Hematopoietic multipotent progenitor cell treated with erythropoietin and hydrocortisone succinate and interleukin-3 and kit ligand, for 8 days (in vitro differentiated cells): ENCODE measurements at regions not wholly inside any gene's neighbourhood (a gene's known extent, or its start where the extent isn't known, plus 50 kb on each side); places are given as distances from the start of the nearest gene placed in this dataset.
"Not testable (repeated sequence)": the region's sequence is repeated elsewhere in the genome, so short reads cannot be mapped to it uniquely, and the experiment has no call there.

Experiments used
- DNase-seq: peaks from one replicate; pipeline ENCODE4 v3.0.0-alpha.2; 2015

- DNase-seq, result no peak
Measured at GRCh38 chr2:83956991-83957390, 502.1 kb downstream of the SUCLG1 start.

DNA sequence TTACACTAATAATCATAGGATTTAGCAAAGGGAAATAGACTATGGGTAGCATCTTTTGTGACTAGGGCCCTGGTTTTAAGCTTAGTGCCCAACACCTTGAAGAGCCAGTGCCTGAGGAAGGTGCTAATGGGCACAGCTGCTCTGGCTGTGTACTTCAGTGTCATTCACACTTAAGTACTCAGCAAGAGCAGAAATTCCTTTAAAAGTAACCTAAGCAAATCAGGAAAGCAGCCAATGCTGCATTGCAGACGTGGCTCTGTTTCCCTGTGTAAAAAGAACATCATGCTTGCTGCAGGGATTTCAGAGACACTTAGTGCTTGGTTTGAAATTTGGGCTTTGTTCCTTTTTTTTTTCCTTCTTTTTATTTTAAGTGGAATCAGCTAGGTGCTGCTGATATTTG lies 505.4 kb downstream of the SUCLG1 start:
- DNase-seq, result no peak

GRCh38 chr2:83951378-83951947 lies 507.6 kb downstream of the SUCLG1 start:
- peak; percentile 27 for DNase-seq

- DNase-seq, result no peak
Measured at GRCh38 chr2:83949361-83949760, 509.7 kb downstream of the SUCLG1 start.

GRCh38 chr2:83944191-83944590 lies 514.9 kb downstream of the SUCLG1 start:
- DNase-seq, result no peak

DNA sequence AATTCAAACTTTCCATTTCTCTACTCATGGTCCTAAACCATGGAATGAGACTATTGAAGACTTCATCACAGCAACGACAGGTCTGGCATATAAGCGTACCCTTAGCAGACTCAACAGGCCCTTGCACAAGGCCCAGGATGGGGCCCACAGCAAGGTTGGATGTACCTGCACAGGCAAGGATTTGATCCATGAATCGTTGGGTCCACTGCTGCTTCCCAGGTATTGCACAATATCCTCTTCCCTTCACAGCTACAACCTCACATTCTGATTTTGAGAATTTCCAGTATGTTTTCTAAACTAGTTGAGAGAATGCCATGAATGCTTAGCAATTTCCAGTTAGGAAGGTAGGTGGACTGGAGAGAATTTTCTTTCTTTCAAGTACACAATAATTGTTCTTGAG lies 515.8 kb downstream of the SUCLG1 start:
- no peak for DNase-seq

DNA sequence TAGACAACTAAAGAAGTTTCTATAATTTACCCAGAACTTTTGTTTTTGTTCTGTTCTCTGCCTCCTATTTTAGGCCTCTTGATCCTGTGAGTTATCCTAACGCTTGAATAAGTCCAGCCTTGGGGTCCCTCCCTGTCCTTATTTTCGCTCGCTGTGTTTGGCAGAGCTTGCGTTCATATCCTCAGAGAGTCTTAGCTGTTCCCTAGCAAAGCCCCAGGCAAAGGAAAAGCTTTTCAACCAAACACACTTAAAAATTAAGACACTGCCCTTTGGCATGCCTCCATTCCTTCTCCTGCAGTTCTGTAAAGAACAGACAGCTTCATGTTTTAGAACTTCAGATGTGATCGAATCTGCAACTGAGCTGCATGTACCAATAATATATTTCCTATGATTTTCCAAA lies 517.2 kb downstream of the SUCLG1 start:
- DNase-seq, result no peak

DNA sequence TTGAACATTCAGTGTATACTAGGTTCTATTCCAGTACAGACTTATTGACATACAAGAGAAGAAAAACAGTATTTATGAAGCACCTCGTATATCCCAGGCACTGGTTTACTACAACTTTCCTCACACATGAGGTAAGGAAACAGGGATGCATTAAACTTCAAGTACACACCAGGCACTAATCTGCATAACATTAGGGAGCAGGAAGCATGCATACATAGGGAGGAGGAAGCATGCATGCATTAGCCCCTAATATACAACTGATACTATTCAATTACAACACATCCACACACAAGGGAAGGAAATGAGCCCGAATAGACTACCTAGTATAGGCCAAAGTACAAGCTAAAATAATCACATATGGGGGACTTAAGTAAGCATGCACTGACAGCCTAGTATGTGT lies 525.3 kb downstream of the SUCLG1 start:
- no peak for DNase-seq

DNA sequence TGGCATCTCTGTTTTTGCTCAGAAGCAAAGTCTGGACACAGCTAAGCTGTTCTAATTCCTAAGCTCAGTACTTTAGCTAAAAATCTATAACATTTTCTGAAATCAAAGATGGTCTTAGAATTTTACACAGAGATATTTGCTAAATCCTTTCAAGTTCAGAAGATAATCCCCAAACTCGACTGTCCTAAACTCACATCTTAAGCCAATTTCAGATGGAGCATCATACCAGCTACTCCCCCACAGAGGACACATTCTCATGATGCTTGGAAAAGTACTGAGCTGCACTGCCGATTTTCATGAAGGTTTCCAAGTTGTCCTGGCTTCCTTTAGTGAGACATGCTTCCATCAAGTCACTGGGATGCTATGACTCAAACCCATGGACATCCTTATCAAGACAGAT lies 535.5 kb downstream of the SUCLG1 start:
- DNase-seq, result no peak

- no peak for DNase-seq
Measured at GRCh38 chr2:83916559-83916958, 542.5 kb downstream of the SUCLG1 start.

DNA sequence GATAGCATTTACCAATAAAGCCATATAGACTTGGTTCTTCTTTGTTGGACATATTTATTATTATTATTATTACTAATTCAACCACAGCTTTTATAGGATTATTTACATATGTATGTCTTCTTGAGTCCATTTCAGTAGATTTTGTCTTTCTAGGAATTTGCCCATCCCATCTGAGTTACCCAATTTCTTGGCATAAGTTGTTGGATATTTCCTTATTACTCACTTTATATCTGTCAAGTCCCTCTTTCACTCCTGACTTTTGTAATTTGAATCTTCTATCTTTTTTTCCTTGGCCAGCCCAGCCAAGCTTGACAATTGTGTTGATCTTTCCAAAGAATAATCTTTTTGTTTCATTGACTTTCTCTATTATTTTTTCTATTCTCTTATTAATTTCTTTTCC lies 543.7 kb downstream of the SUCLG1 start:
- no peak for DNase-seq

DNA sequence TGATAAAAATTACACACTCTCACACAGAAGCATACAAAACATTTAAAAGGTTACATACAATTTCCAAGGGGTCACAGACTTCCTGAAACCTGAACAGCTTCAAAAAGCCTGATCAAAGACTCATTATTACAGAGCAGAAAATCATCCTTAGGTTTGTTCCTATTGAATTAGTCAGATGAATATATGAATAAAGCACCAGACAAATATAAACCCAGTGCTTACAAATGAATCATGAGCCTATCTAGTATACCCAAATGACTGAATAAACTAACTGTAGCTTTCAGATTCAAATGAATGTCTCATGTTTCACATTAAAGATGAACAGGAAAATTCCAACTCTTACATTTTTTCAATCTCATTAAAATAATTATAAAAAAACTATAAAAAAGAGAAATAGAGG lies 550.3 kb downstream of the SUCLG1 start:
- no peak for DNase-seq

GRCh38 chr2:83901317-83901716 lies 557.8 kb downstream of the SUCLG1 start:
- DNase-seq, result no peak

DNA sequence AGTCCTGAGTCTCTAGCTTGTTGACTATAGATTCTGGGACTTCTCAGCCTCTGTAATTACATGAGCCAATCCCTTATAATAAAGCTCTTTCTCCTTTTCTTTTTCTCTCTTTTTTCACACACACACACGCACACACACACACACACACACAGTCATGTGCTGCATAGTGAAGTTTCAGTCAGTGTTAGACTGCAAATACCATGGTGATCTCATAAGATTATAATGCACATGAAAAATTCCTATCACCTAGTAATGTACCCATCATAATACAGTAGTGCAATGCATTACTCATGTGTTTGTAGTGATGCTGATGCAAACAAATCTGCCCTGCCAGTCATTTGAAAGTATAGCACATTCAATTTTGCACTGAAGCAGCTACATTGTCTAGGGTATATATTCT lies 558.2 kb downstream of the SUCLG1 start:
- no peak for DNase-seq

DNA sequence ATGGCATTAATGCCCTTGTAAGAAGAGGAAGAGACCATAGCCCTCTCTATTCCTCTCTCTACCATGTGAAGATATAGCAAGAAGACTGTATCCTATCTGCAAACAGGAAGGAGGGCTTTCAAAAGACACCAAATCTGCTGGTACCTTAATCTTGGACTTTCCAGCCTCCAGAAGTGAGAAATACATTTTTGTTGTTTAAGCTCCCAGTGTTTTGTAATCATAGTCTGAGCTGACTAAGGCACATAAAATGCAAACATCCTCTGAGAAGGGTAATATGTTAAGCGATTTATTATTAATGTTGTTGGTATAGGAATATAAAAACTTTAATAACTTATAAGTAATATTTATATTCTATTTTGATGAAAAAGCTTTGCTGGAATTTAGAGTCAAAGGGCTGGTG lies 559.8 kb downstream of the SUCLG1 start:
- no peak for DNase-seq

- no peak for DNase-seq
Measured at GRCh38 chr2:83894976-83895375, 564.1 kb downstream of the SUCLG1 start.

DNA sequence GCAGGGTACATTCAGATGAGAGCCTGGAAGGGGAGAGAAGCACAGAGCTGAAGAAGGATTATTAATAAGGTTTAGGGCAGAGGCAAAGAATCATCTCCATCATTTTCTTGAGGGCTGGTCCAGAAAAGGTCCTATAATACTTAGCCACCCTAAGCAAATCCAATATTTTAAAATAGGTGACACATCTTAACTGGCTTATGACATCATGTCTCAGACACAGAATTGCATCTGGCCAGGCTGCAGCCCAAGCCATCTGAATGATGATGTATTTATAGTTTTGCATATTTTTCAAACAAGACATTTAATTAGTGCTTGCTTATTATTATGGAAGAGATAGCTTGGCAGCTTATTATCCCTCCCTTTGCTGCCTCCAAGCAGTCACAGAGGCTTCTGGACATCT lies 571.3 kb downstream of the SUCLG1 start:
- DNase-seq, result no peak

DNA sequence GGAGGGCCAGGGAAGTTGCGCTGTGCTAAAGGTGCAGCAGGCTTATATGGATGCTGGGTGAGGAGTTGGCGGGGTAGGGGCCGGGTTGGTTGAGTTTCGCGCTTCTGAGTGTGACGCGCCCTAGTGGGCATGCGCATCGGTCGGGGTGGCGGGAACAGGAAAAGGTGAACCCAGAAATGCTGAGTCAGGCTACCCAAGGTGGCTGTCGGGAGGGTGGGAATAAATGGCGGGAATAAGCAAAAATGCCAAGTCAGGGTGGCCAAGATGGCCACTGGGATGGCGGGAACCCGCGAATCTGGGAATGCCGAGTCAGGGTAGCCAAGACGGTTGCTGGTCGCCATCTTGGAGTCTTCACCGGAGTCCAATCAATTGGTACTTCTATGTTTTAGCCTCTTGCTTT lies 580.0 kb downstream of the SUCLG1 start:
- DNase-seq, result no peak

GRCh38 chr2:83877261-83877660 lies 581.8 kb downstream of the SUCLG1 start:
- DNase-seq, result not testable (repeated sequence)

DNA sequence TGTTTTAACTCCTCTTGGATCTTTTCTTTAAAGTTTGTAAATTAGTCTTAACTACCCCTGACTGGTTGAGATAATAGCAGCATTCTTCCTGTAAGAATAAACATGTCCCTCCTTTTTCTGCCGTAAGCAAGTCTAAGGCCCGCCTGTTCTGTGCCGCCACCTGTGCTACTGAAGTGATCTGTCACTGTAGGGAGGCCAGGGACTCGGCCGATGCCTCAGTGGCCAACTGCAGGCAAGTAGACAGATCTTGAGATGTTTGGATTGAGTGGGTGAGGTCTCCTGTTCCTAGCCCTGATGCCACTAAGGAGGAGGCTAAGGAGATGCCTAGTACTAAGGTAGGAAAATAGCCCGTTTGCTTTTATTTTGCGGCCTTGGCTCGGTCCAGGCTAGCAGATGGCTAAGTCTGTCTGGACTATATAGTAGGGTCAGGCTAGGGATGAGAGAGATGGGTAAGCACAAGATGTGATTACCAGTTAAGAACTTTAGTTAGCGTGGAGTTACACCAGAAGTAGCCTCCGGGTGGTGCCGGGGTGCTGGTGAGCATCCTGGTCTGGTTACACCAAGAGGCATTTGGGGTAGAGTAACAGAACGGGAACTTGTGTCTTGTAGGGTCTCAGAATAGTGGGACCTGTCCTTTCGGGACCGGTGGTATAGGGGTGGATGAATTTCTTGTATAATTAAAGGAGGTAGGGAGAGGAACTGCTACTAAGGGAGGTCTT lies 584.2 kb downstream of the SUCLG1 start:
- DNase-seq, result no peak

DNA sequence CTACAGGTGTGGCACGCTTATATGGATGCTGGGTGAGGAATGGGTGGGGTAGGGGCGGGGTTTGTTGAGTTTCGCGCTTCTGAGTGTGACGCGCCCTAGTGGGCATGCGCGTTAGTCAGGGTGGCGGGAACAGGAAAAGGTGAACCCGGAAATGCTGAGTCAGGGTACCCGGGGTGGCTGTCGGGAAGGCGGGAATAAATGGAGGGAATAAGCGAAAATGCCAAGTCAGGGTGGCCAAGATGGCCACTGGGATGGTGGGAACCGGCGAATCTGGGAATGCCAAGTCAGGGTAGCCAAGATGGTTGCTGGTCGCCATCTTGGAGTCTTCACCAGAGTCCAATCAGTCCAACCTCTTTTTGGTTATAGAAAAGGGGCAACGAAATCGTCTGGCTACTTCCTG lies 585.0 kb downstream of the SUCLG1 start:
- no peak for DNase-seq

- DNase-seq, result no peak
Measured at GRCh38 chr2:83873110-83873509, 586.0 kb downstream of the SUCLG1 start.

- DNase-seq, result no peak
Measured at GRCh38 chr2:83866211-83866610, 592.9 kb downstream of the SUCLG1 start.

GRCh38 chr2:83862600-83862999 lies 596.5 kb downstream of the SUCLG1 start:
- DNase-seq, result no peak

DNA sequence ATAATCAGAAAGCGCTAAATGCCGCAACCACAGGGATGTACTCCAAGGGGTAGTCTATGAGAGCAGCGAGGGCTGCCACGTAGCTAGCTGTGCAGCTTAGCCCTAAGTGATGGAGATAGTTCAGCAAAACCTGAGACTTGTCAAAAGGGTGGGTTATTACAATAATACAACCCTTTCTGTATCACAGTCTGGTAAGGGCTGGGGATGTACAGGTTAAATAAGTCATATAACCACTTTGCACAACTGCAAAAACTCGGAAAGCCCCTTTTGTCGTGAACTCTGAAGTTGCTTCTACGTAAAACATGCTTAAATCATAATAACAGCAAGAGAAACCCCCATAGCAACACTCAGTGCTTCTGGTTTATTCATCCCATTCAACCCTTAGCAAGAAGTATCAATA lies 598.8 kb downstream of the SUCLG1 start:
- DNase-seq, result no peak
